Esophagus muscularis mucosa (tissue), 4 donors: ENCODE measurements at regions not wholly inside any gene's neighbourhood (a gene's known extent, or its start where the extent isn't known, plus 50 kb on each side); places are given as distances from the start of the nearest gene placed in this dataset.

Experiments used
- EP300 ChIP-seq: sonication (generic); formaldehyde crosslinking; IDR thresholded peaks from one replicate; pipeline ENCODE4 v1.6.1; 2017; ENCODE audit warnings: antibody characterized with exemption
- POLR2A ChIP-seq: fragments of 450-650 bp; IDR thresholded peaks from one replicate; pipeline ENCODE4 v1.6.1; 2017; ENCODE audit warnings: antibody characterized with exemption, moderate library complexity, mild to moderate bottlenecking, low read depth
- TF ChIP-seq, protein P1 (sequence below), 3 experiments: fragments of 200-600 bp in 2 of 3; fragments of 450-650 bp in 1 of 3; sonication (generic) in 2 of 3; IDR thresholded peaks; one replicate each; pipeline ENCODE4 v1.5.1; 2017 to 2019; ENCODE audit warnings: antibody characterized with exemption in 3 of 3, mild to moderate bottlenecking in 2 of 3, moderate library complexity in 1 of 3

DNA sequence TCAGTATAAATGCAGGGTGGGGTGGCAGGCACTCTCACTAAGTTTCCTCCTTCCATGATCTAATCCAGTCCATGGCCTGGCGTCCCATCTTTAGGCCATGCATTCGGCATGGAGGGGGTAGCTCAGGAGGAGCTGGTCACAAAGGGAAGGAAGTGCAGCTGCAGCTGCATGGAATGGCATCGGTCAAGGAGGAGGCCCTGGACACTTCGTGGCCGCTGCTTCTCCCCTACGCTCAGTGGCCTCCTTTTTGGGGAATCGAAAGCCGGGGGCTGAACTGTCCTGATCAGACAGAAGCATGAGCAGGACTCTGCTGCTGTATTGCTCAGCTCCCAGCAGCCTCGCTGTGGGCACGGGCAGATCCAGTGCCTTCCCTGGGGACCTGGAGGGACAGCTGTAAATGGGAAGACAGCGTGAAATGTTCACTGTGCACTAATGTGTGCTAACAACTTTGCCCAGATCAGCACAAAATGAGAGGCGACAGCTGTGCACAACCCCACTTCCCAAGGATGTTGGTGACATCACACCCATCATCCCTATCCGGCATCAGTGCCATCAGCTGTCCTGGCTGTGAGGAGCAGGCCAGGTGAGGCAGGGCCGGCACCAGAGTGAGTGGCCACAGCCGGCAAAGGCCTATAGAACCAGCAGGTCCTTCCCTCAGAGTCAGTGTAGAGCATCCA lies 520.1 kb upstream of the RAB6C start:
- TF ChIP-seq, protein P1, sequence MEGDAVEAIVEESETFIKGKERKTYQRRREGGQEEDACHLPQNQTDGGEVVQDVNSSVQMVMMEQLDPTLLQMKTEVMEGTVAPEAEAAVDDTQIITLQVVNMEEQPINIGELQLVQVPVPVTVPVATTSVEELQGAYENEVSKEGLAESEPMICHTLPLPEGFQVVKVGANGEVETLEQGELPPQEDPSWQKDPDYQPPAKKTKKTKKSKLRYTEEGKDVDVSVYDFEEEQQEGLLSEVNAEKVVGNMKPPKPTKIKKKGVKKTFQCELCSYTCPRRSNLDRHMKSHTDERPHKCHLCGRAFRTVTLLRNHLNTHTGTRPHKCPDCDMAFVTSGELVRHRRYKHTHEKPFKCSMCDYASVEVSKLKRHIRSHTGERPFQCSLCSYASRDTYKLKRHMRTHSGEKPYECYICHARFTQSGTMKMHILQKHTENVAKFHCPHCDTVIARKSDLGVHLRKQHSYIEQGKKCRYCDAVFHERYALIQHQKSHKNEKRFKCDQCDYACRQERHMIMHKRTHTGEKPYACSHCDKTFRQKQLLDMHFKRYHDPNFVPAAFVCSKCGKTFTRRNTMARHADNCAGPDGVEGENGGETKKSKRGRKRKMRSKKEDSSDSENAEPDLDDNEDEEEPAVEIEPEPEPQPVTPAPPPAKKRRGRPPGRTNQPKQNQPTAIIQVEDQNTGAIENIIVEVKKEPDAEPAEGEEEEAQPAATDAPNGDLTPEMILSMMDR (IDR thresholded peaks at IDR 0.05) = no peak
- TF ChIP-seq POLR2A = no peak
- TF ChIP-seq EP300 = no peak
